ENCODE measurements at regions not wholly inside any gene's neighbourhood (a gene's known extent, or its start where the extent isn't known, plus 50 kb on each side); places are given as distances from the start of the nearest gene placed in this dataset.

DNA sequence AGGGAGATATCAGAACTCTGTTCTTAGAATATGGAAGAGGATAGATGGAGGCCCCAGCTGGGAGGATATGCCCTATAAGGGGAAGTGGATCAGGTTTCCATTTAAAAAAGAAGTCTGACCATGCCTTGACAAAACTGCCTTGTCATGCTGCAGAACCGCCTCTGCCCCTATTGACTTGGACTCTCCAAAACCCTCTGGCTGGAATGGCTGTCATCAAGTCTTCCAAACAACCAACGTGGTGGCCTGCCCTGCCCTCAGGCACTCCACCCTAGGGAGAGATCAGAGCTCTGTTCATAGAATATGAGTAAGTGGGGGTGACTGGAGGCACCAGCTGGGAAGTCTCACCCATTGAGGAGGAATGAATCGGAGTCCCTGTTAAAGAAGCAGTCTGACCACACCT lies 114.9 kb downstream of the VSIG4 start:
- no peak for TF ChIP-seq CTCF (conservative IDR thresholded peaks at IDR 0.05; ENCODE audit: low read length)
- no peak for TF ChIP-seq EZH2phosphoT487 (IDR thresholded peaks at IDR 0.05; ENCODE audit: borderline replicate concordance, low read depth, low read length)

Measured in OCI-LY7 (cell line).